ENCODE measurements at regions not wholly inside any gene's neighbourhood (a gene's known extent, or its start where the extent isn't known, plus 50 kb on each side); places are given as distances from the start of the nearest gene placed in this dataset.
"Not testable (repeated sequence)": the region's sequence is repeated elsewhere in the genome, so short reads cannot be mapped to it uniquely, and the experiment has no call there.

- peak; percentile 19 for DNase-seq
These were observed 66.4 kb upstream of the BTG3 start for GRCh38 chr21:17679002-17679600.

DNA sequence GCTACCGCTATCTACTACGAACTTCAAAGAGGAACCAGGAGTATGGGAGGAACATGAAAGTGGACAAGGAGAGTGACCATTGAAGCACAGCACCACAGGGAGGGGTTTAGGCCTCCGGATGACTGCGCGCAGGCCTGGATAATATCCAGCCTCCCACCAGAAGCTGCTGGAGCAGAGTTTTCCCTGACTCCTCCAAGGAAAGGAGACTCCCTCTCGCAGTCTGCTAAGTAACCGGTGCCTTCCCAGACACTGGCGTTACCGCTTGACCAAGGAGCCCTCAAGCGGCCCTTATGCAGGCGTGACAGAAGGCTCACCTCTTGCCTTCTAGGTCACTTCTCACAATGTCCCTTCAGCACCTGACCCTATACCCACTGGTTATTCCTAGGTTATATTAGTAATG is 64.2 kb upstream of the BTG3 start:
- DNase-seq: not testable (repeated sequence)

GRCh38 chr21:17674106-17674505 is 61.4 kb upstream of the BTG3 start:
- DNase-seq: no peak

DNA sequence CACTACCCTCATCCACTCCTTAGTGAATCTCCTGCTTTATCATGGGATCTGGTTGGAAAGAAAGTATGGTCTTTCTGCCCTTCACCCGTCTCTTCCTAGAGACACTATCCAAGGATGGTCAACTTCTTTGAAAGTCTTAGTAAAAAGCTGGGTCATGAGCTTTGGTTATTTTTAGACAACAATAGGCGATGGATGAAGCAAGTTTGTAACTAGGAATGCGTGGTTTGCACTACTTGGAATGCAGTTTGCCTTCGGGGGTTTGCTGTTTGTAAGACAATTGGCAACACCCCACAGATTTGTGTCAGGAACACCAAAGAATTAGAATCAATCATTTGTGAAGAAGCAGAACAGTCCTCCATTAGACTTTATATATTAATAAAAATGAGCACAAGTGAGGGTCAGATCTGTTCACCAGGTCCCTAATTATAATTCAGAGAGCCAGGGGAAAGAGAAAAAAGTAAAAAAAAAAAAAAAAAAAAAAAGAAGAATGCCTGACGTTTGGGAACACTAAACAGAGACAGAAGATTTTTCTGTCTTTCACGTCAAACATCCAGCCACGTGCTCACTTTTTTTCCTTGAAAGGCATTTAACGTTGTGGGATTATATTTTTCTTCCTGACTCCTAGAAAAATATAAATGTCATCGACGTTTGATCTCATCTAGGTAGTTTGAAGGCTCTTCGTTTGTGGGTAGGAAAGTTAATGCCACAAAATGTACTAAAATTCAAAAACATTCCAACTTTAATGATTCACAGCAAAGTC is 60.7 kb upstream of the BTG3 start:
- no peak for DNase-seq

DNA sequence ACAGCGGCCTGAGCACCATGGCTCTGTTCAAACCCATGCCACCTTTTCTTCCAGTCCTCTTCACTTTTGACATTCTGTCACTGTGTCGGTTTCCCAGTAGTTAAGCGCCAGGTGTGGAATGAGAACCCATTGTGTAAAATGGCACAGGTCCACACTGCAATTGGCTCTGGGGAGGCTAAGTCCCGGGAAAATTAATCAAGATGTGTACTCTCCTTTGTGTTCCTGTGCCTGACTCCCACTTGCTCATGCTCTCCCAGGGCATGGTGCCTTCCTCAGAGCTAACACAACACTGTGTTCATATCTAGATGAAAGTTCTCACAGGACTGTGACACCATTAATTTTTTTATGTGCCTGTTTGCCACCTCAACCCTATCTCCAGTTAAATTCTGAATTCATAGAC is 59.0 kb upstream of the BTG3 start:
- DNase-seq: no peak

DNA sequence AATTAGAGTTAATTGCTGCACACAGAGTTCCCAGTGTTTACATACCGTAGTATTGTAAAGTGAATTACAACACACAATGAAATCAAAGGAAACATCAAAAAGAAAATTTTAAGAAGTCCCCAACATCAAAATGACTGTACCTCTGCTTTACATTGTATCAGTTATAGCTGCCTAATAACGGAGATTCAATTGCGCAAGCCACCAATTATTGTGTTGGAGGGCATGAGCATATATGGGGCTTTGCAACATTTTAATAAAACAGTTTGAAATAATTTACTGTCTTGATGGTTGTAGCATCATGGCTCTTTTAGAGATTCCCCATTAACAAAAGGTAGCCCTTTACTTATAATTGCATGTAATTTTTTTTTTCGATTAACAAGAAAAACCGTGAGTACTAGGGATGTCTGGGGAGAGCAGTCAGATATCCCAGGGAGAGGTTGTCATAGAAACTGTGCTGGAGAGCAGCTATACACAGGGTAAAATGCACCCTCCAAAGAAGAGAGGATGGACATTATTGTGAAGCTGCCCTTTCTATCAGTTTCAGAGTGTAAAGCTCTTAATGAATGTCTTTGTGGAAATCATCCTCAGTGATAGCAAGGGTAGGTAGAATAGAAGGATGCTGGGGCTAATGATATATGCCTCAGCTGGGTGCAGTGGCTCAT is 55.9 kb upstream of the BTG3 start:
- no peak for DNase-seq

GRCh38 chr21:17667256-17667655 is 54.6 kb upstream of the BTG3 start:
- no peak for DNase-seq

Measured in NCI-H510A treated with DMSO at 0.1 percent for 48 hours (cell line).